HepG2 (cell line): ENCODE measurements at regions not wholly inside any gene's neighbourhood (a gene's known extent, or its start where the extent isn't known, plus 50 kb on each side); places are given as distances from the start of the nearest gene placed in this dataset.

Experiments
- AHR ChIP-seq: IDR thresholded peaks from 2 replicates; pipeline ENCODE4 v1.6.1; 2018; ENCODE audit warnings: missing genetic modification reagents, missing compliant biosample characterization
- POLR2A ChIP-seq, 2 experiments: IDR thresholded peaks; 2 replicates each; pipeline ENCODE4 v1.6.1; 2011; ENCODE audit warnings: low read depth in 2 of 2, low read length in 2 of 2, mild to moderate bottlenecking in 1 of 2, moderate library complexity in 1 of 2; ENCODE audit not compliant: insufficient read depth in 1 of 2
- SMARCC2 ChIP-seq: fragments of 450-650 bp; IDR thresholded peaks from 2 replicates; pipeline ENCODE4 v1.6.1; 2017; ENCODE audit warnings: antibody characterized with exemption, mild to moderate bottlenecking
- THAP7 ChIP-seq: sonication (generic); formaldehyde crosslinking; IDR thresholded peaks from 2 replicates; pipeline ENCODE4 v1.8.1; 2023; ENCODE audit warnings: mild to moderate bottlenecking, missing genetic modification reagents
- ZFYVE20 ChIP-seq: sonication (generic); formaldehyde crosslinking; IDR thresholded peaks from 2 replicates; pipeline ENCODE4 v1.8.0; 2023; ENCODE audit warnings: low read depth, mild to moderate bottlenecking, moderate library complexity, missing genetic modification reagents, borderline replicate concordance
- ZNF44 ChIP-seq: sonication (generic); formaldehyde crosslinking; IDR thresholded peaks from 2 replicates; pipeline ENCODE4 v1.5.1; 2020; ENCODE audit warnings: mild to moderate bottlenecking, missing genetic modification reagents
- TF ChIP-seq, protein P1 (sequence below): sonication (generic); formaldehyde crosslinking; IDR thresholded peaks from 2 replicates; pipeline ENCODE4 v1.5.0; 2020; ENCODE audit warnings: mild to moderate bottlenecking, missing genetic modification reagents, moderate library complexity

- TF ChIP-seq SMARCC2 (no peak), THAP7 (CRISPR knock-in tag) (no peak), ZFYVE20 (CRISPR knock-in tag) (no peak), ZNF44 (CRISPR knock-in tag) (no peak), POLR2A (IDR thresholded peaks at IDR 0.05; ENCODE audit: insufficient read depth in 1 of 2, low read depth in 2 of 2, low read length in 2 of 2) (no peak), AHR (CRISPR knock-in tag) (no peak)
- TF ChIP-seq, protein P1, sequence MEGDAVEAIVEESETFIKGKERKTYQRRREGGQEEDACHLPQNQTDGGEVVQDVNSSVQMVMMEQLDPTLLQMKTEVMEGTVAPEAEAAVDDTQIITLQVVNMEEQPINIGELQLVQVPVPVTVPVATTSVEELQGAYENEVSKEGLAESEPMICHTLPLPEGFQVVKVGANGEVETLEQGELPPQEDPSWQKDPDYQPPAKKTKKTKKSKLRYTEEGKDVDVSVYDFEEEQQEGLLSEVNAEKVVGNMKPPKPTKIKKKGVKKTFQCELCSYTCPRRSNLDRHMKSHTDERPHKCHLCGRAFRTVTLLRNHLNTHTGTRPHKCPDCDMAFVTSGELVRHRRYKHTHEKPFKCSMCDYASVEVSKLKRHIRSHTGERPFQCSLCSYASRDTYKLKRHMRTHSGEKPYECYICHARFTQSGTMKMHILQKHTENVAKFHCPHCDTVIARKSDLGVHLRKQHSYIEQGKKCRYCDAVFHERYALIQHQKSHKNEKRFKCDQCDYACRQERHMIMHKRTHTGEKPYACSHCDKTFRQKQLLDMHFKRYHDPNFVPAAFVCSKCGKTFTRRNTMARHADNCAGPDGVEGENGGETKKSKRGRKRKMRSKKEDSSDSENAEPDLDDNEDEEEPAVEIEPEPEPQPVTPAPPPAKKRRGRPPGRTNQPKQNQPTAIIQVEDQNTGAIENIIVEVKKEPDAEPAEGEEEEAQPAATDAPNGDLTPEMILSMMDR (CRISPR knock-in tag): no peak
These were observed 56.0 kb upstream of the COX20 start for GRCh38 chr1:244779410-244779809.
